Cardiac fibroblast (primary cell): ENCODE measurements at regions not wholly inside any gene's neighbourhood (a gene's known extent, or its start where the extent isn't known, plus 50 kb on each side); places are given as distances from the start of the nearest gene placed in this dataset.

Experiments
- DNase-seq, 2 donors: peaks; one replicate each; pipeline versions ENCODE4 v3.0.0 to v3.0.0-alpha.2; 2010; ENCODE audit warnings: low read depth in 2 of 2
- H3K4me3 ChIP-seq, 2 donors: replicated peaks in 1 of 2; 1 replicate in 1 of 2; 2 replicates in 1 of 2; pipeline ENCODE4 v1.5.1; 2011; ENCODE audit warnings: low read depth in 2 of 2, low read length in 2 of 2, mild to moderate bottlenecking in 2 of 2, moderate library complexity in 1 of 2
- CTCF ChIP-seq: IDR thresholded peaks from one replicate; pipeline ENCODE4 v1.5.1; 2011; ENCODE audit warnings: low read depth, mild to moderate bottlenecking, low read length, inconsistent platforms

GRCh38 chr2:51844596-51844995, 812.7 kb upstream of the NRXN1 start:
- no peak overlapping the region for H3K4me3 ChIP-seq
- no peak for DNase-seq
- no peak for TF ChIP-seq CTCF

GRCh38 chr2:51829477-51829876, 797.5 kb upstream of the NRXN1 start:
- no peak for DNase-seq
- H3K4me3 ChIP-seq: no peak overlapping the region
- no peak for TF ChIP-seq CTCF

- DNase-seq: no peak
- no peak overlapping the region for H3K4me3 ChIP-seq
- no peak for TF ChIP-seq CTCF
Measured at GRCh38 chr2:51825823-51826222, 793.9 kb upstream of the NRXN1 start.

GRCh38 chr2:51813247-51813646, 781.3 kb upstream of the NRXN1 start:
- no peak for TF ChIP-seq CTCF
- DNase-seq: peak; percentile 51 to 79

GRCh38 chr2:51812138-51812866, 780.4 kb upstream of the NRXN1 start:
- DNase-seq: peak; percentile 7 to 75
- TF ChIP-seq CTCF: no peak
- H3K4me3 ChIP-seq: no peak overlapping the region

More at GRCh38 chr2:51813247-51813646, 781.3 kb upstream of the NRXN1 start:
- H3K4me3 ChIP-seq: no peak overlapping the region

GRCh38 chr2:51810197-51810596, 778.3 kb upstream of the NRXN1 start:
- no peak overlapping the region for H3K4me3 ChIP-seq
- no peak for TF ChIP-seq CTCF
- DNase-seq: no peak

- H3K4me3 ChIP-seq: no peak overlapping the region
- TF ChIP-seq CTCF: no peak
- DNase-seq: no peak
Measured at GRCh38 chr2:51807229-51807628, 775.3 kb upstream of the NRXN1 start.
